GM18909 (cell line): ENCODE measurements at regions not wholly inside any gene's neighbourhood (a gene's known extent, or its start where the extent isn't known, plus 50 kb on each side); places are given as distances from the start of the nearest gene placed in this dataset.

Experiments used
- ATAC-seq: cut with Tn5 transposase; IDR thresholded peaks from one replicate; pipeline ENCODE4 v1.9.1; 2021; ENCODE audit warnings: mild to moderate bottlenecking; ENCODE audit not compliant: unreplicated experiment, poor library complexity

- no peak for ATAC-seq
Measured at GRCh38 chr1:56028244-56028643, 551.1 kb downstream of the PLPP3 start.

DNA sequence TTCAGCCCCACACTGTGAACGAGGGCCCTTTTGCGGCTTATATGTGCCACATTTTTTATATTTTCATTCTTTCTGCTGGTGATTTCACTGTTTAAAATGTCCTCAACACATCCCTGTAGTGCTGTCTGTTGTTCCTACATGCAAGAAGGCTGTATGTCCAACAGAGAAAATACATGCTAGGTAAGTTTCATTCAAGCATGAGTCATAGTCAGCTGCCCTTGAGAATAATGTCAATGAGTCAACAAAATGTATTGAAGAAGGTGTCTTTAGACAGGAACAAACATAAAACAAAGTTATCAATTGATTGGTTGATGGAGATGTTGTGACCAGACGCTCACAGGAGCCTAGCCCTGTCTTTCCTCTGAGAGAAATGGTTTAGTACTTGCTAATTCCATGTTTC, 553.4 kb downstream of the PLPP3 start:
- ATAC-seq = no peak

GRCh38 chr1:56024155-56024554, 555.2 kb downstream of the PLPP3 start:
- ATAC-seq = no peak

DNA sequence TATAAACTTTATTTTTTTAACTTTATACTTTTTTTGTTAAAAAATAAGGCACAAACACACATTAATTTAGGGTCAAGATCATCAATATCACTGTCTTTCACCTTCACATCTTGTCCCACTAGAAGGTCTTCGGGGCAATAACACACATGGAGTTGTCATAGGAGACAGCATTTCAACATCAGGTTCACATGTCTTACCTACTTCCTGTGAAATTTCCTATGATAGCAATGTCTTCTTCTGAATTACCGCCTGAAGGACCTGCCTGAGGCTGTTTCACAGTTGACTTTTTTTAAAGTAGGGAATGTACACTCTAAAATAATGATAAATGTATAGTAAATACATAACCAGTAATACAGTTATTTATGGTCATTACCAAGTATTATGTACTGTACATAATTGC, 559.4 kb downstream of the PLPP3 start:
- no peak for ATAC-seq

- ATAC-seq = no peak
Measured at GRCh38 chr1:56019472-56019871, 559.9 kb downstream of the PLPP3 start.

DNA sequence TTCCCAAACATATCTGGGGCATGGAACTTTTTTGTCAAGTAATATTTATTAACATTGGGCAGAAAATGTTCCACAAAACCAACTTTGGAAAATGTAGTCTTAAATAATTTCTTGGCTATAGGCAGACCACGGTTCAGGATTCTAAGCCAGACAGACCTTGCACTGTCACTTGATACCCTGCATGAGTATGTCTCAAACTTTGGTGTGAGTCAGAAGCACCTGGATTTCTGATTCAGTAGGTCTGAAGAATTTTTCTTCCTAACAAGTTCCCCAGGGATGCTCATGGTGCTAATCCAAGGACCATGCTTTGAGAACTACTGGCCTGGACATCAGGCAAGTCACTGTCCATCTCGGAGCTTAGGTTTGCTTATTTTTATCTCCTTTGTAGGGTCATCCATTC, 562.0 kb downstream of the PLPP3 start:
- ATAC-seq = no peak

DNA sequence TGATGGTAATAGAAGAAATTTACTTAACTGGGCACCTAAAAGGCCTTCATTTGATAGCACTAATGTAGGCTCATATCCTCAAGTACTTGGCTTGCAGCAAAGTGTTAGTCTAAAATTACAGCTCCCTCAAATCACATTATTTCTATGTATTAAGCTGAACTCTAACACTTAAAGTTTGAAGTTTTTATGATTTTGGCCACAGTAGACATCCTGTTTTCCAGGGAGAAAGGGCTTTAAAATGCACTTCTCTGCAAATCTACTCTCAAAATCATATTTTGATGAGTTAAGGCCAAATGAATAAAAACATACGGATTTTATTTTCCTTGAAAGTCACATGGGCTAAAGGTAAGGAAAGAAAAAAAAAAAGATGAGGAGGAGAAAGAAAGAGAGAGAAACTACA, 575.5 kb downstream of the PLPP3 start:
- no peak for ATAC-seq

DNA sequence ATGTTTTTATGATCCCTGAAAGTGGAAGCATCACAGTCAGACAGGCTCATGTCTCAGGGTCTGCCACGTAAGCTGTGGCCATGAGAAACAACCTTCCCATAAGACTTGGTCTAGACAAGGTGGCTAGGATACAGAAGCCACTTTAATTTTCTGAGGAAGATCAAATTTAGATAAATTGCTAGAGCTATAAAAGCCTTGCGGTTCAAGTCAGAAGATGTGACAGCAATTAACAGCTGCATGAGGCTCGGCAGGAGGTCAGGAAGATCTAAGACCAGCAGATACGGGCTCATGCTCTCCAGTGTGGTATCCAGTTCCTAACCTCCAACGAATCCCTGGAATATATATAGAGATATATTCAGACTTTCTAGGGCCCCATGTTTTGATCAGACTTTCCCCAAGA, 577.1 kb downstream of the PLPP3 start:
- ATAC-seq = no peak

GRCh38 chr1:56000424-56000823, 578.9 kb downstream of the PLPP3 start:
- ATAC-seq = no peak

GRCh38 chr1:55997536-55997935, 581.8 kb downstream of the PLPP3 start:
- ATAC-seq = no peak

GRCh38 chr1:55993646-55994318, 585.6 kb downstream of the PLPP3 start:
- ATAC-seq = no peak

GRCh38 chr1:55990007-55990406, 589.4 kb downstream of the PLPP3 start:
- no peak for ATAC-seq

- no peak for ATAC-seq
Measured at GRCh38 chr1:55988963-55989452, 590.4 kb downstream of the PLPP3 start.

DNA sequence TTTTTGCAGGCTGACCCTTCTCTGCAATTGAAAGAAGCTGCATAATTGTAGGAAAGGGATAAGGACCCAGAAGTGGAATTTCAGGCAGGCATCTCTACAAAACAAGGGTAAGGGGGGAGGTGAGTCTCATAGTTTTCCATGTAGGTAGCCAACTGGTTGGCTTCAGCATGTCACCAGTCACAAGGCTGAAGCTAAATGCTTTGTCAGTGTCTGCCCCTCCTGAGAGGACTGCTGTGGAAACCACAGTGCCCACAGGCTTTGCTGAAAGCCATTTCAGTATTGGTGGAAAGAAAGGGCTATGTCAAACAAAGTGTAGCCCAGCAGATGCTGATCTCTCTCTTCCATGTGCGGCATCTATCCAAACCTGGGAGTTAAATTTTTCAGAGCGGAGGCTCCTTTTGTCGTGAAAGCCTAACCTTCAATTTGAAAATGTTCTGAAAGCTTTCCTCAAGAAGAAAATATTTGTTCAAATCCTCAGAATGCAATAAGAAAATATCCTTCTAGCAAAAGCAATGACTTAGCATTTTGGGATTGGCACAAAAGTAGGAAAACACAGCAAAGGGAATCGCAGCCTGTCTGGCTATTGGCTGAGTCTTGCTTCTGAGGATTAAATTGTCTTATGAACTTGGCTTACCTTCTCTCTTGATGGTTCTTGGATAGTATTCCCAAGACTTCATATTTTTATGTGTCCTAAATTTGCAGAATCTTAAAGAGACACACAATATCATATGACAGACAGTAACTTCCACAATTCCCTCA, 591.7 kb downstream of the PLPP3 start:
- ATAC-seq = no peak

DNA sequence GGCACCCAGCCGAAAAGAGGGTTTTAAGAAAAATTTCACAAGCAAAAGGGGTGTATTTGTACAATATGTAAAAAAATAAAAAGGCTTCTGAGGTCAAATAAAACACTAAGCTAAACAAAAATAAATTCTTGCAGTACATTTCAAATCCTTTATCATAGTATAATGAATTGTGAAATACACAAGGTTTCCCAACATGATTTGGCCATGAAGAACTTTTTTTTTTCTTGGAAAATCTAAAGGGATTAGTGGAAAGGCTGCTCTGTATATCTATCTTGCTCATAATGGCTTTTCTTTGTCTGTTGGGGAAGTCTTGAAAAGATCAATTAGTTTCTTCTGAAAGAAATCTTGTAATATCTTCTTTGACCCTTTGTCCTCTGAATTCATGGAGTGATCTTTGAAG, 593.4 kb downstream of the PLPP3 start:
- no peak for ATAC-seq

- no peak for ATAC-seq
Measured at GRCh38 chr1:55981010-55981650, 598.2 kb downstream of the PLPP3 start.

DNA sequence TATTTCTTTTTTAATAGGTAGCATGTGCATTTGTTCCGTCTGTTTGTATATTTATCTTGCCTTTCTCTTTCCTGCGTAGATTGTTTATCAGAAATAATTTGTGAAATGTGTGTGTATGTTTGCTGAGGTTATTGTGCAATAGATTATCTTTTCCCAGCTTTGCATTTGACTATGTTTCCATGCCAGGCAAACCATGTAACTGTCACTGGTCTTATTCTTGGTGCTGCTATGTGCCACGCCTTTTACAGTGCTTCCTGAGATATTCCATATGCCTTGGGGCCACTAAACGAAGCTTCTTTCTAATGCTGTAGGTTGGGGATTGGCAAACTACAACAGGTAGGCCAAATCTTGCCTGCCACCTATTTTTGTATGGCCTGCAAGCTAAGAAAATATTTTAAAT, 598.8 kb downstream of the PLPP3 start:
- ATAC-seq = no peak

GRCh38 chr1:55974714-55975441, 604.5 kb downstream of the PLPP3 start:
- no peak for ATAC-seq

- ATAC-seq = no peak
Measured at GRCh38 chr1:55970526-55971110, 608.7 kb downstream of the PLPP3 start.

GRCh38 chr1:55969322-55969721, 610.0 kb downstream of the PLPP3 start:
- no peak for ATAC-seq
